ENCODE measurements at regions not wholly inside any gene's neighbourhood (a gene's known extent, or its start where the extent isn't known, plus 50 kb on each side); places are given as distances from the start of the nearest gene placed in this dataset.

DNA sequence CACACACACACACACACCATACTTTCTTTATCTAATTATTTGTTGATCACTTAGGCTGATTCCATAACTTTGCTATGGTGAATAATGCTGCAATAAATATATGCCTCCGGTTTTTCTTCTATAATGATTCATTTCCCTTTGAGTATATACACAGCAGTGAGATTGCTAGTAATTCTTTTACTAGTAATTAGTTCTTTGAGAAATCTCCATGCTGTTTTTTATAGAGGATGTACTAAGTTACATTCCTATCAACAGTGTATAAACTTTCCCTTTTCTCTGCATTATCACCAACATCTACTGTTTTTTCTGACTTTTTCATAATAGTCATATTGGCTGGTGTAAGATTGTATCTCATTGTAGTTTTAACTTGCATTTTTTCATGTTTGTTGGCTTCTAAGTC, 1405.1 kb downstream of the PCDH9 start:
- Mint-ChIP-seq H3K27me3 (ENCODE audit: low read depth) (no peaks in the 10 kb centered on the region), H3K9me3 (no peaks in the 10 kb centered on the region), H3K36me3 (ENCODE audit: insufficient read depth in 1 of 3, low read depth in 3 of 3) (no peaks in the 10 kb centered on the region), H3K27ac (no peak overlapping the region), H3K4me3 (no peak overlapping the region), H3K4me1 (no peaks in the 10 kb centered on the region)
- Histone ChIP-seq H3K4ac (ENCODE audit: low read depth, low read length) (no peak overlapping the region), H3K79me2 (ENCODE audit: insufficient read depth, low read length) (no peaks in the 10 kb centered on the region), H4K5ac (ENCODE audit: insufficient read length, low read depth, low read length) (no peak overlapping the region), H3K23me2 (ENCODE audit: insufficient read length, low read depth, low read length, poor library complexity, severe bottlenecking) (no peaks in the 10 kb centered on the region), H3K23ac (ENCODE audit: insufficient read length, low read depth, low read length) (no peak overlapping the region), H2BK20ac (ENCODE audit: low read depth, low read length, poor library complexity, severe bottlenecking) (no peak overlapping the region), H3K4me1 (ENCODE audit: insufficient read depth, low read length) (no peaks in the 10 kb centered on the region), H3T11ph (ENCODE audit: low read length) (no peak overlapping the region), H2AFZ (ENCODE audit: low read length) (no peak overlapping the region), H2BK5ac (ENCODE audit: insufficient read length, low read length) (no peak overlapping the region), H3K79me1 (ENCODE audit: insufficient read depth, low read depth, low read length, poor library complexity, severe bottlenecking) (no peaks in the 10 kb centered on the region), H3K4me2 (ENCODE audit: insufficient read depth, insufficient read length, low read length) (no peak overlapping the region), H2BK120ac (ENCODE audit: low read depth, low read length, poor library complexity, severe bottlenecking) (no peak overlapping the region), H2BK12ac (ENCODE audit: insufficient read length, low read depth, low read length) (no peak overlapping the region), H3K14ac (ENCODE audit: insufficient read depth, low read length) (no peak overlapping the region), H4K91ac (ENCODE audit: insufficient read length, low read depth, low read length) (no peak overlapping the region), H3K27ac (ENCODE audit: insufficient read length, low read depth, low read length) (no peak overlapping the region), H4K8ac (replicated peaks; ENCODE audit: insufficient read length, low read depth, low read length) (no peak overlapping the region), H3K27me3 (ENCODE audit: insufficient read depth, low read length) (no peaks in the 10 kb centered on the region), H3K18ac (ENCODE audit: insufficient read length, low read depth, low read length) (no peak overlapping the region), H3K9me3 (ENCODE audit: control insufficient read depth, low read depth, low read length) (no peaks in the 10 kb centered on the region), H2BK15ac (ENCODE audit: low read depth, low read length) (no peak overlapping the region), H4K20me1 (ENCODE audit: control insufficient read depth, insufficient read depth, insufficient read length) (no peaks in the 10 kb centered on the region), H3K9ac (ENCODE audit: extremely low read depth, insufficient read length, low read length) (no peak overlapping the region), H3K56ac (ENCODE audit: insufficient read length, low read depth, low read length) (no peak overlapping the region), H2AK5ac (ENCODE audit: insufficient read length, low read length) (no peak overlapping the region)
- TF ChIP-seq CTCF (conservative IDR thresholded peaks at IDR 0.05), result no peak
- no peak for DNase-seq
- no CpG with 5 or more reads among the region's 1 CpG for WGBS (ENCODE audit: extremely low coverage, insufficient read length, low lambda C conversion rate)
